ENCODE measurements at regions not wholly inside any gene's neighbourhood (a gene's known extent, or its start where the extent isn't known, plus 50 kb on each side); places are given as distances from the start of the nearest gene placed in this dataset.

GRCh38 chr4:31362756-31363155 lies 642.6 kb downstream of the PCDH7 start:
- no peak overlapping the region for H3K27ac ChIP-seq (ENCODE audit: low read depth, low read length)
- H3K4me3 ChIP-seq (ENCODE audit: low read depth, low read length), result no peak overlapping the region
- no peaks in the 10 kb centered on the region for H3K4me1 ChIP-seq (ENCODE audit: control insufficient read depth, insufficient read depth, low read length)
- no peak overlapping the region for H3K9ac ChIP-seq (ENCODE audit: low read length)
- no peaks in the 10 kb centered on the region for H3K9me3 ChIP-seq (ENCODE audit: control insufficient read depth, insufficient read depth, low read depth, low read length)
- no peaks in the 10 kb centered on the region for H3K36me3 ChIP-seq (ENCODE audit: control insufficient read depth, insufficient read depth, low read length)
- no peaks in the 10 kb centered on the region for H3K27me3 ChIP-seq (ENCODE audit: control insufficient read depth, insufficient read depth, low read length)

GRCh38 chr4:31365006-31365690 lies 645.0 kb downstream of the PCDH7 start:
- H3K36me3 ChIP-seq (ENCODE audit: control insufficient read depth, insufficient read depth, low read length), result no peaks in the 10 kb centered on the region
- H3K27me3 ChIP-seq (ENCODE audit: control insufficient read depth, insufficient read depth, low read length), result no peaks in the 10 kb centered on the region
- no peak overlapping the region for H3K4me3 ChIP-seq (ENCODE audit: low read depth, low read length)
- H3K9ac ChIP-seq (ENCODE audit: low read length), result no peak overlapping the region
- H3K27ac ChIP-seq (ENCODE audit: low read depth, low read length), result no peak overlapping the region
- H3K9me3 ChIP-seq (ENCODE audit: control insufficient read depth, insufficient read depth, low read depth, low read length), result no peaks in the 10 kb centered on the region
- H3K4me1 ChIP-seq (ENCODE audit: control insufficient read depth, insufficient read depth, low read length), result no peaks in the 10 kb centered on the region

- Histone ChIP-seq H3K36me3 (ENCODE audit: control insufficient read depth, insufficient read depth, low read length) (no peaks in the 10 kb centered on the region), H3K27me3 (ENCODE audit: control insufficient read depth, insufficient read depth, low read length) (no peaks in the 10 kb centered on the region), H3K27ac (ENCODE audit: low read depth, low read length) (no peak overlapping the region), H3K4me1 (ENCODE audit: control insufficient read depth, insufficient read depth, low read length) (no peaks in the 10 kb centered on the region), H3K4me3 (ENCODE audit: low read depth, low read length) (no peak overlapping the region), H3K9me3 (ENCODE audit: control insufficient read depth, insufficient read depth, low read depth, low read length) (no peaks in the 10 kb centered on the region), H3K9ac (ENCODE audit: low read length) (no peak overlapping the region)
Measured at GRCh38 chr4:31366041-31366440, 645.9 kb downstream of the PCDH7 start.

DNA sequence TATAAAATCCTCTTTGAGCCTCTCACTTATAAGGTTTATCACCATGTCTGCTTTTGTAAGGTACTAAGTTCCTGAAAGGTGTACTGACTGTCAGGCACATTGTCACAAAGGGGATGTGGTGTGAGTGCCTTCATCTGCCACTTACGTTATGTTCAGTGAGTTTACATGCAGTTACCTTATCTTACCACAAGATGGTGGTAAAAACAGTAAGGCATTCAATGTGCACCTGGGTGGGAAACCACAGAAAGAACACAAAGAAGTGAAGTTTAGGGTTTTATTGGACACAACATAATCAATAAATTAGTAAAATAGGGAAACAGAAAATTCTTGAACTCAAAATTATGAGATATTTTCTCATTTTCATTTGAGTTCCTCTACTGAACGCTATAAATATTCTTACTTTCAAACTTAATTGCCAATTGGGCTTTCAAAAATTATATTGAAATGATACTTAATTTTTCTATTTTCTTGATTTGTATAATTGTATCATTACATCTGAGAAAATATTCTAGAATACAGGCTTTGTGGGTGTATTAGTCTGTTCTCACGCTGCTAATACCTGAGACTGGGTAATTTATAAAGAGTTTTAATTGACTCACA lies 650.8 kb downstream of the PCDH7 start:
- H3K9ac ChIP-seq (ENCODE audit: low read length), result no peak overlapping the region
- H3K27ac ChIP-seq (ENCODE audit: low read depth, low read length), result no peak overlapping the region
- no peaks in the 10 kb centered on the region for H3K4me1 ChIP-seq (ENCODE audit: control insufficient read depth, insufficient read depth, low read length)
- no peaks in the 10 kb centered on the region for H3K36me3 ChIP-seq (ENCODE audit: control insufficient read depth, insufficient read depth, low read length)
- no peak overlapping the region for H3K4me3 ChIP-seq (ENCODE audit: low read depth, low read length)
- H3K27me3 ChIP-seq (ENCODE audit: control insufficient read depth, insufficient read depth, low read length), result no peaks in the 10 kb centered on the region
- peaks cover 5% of the 10 kb centered on the region; the same call in 1 of the 2 replicates for H3K9me3 ChIP-seq (ENCODE audit: control insufficient read depth, insufficient read depth, low read depth, low read length)

- Histone ChIP-seq H3K36me3 (ENCODE audit: control insufficient read depth, insufficient read depth, low read length) (no peaks in the 10 kb centered on the region), H3K4me3 (ENCODE audit: low read depth, low read length) (no peak overlapping the region), H3K9me3 (ENCODE audit: control insufficient read depth, insufficient read depth, low read depth, low read length) (peaks cover 5% of the 10 kb centered on the region; the same call in 1 of the 2 replicates), H3K9ac (ENCODE audit: low read length) (no peak overlapping the region), H3K4me1 (ENCODE audit: control insufficient read depth, insufficient read depth, low read length) (no peaks in the 10 kb centered on the region), H3K27ac (ENCODE audit: low read depth, low read length) (no peak overlapping the region), H3K27me3 (ENCODE audit: control insufficient read depth, insufficient read depth, low read length) (no peaks in the 10 kb centered on the region)
Measured at GRCh38 chr4:31374256-31374960, 654.2 kb downstream of the PCDH7 start.

GRCh38 chr4:31375936-31376335 lies 655.8 kb downstream of the PCDH7 start:
- Histone ChIP-seq H3K4me3 (ENCODE audit: low read depth, low read length) (no peak overlapping the region), H3K9me3 (ENCODE audit: control insufficient read depth, insufficient read depth, low read depth, low read length) (peaks cover 5% of the 10 kb centered on the region; the same call in 1 of the 2 replicates), H3K27ac (ENCODE audit: low read depth, low read length) (no peak overlapping the region), H3K27me3 (ENCODE audit: control insufficient read depth, insufficient read depth, low read length) (no peaks in the 10 kb centered on the region), H3K9ac (ENCODE audit: low read length) (no peak overlapping the region), H3K36me3 (ENCODE audit: control insufficient read depth, insufficient read depth, low read length) (no peaks in the 10 kb centered on the region), H3K4me1 (ENCODE audit: control insufficient read depth, insufficient read depth, low read length) (no peaks in the 10 kb centered on the region)

DNA sequence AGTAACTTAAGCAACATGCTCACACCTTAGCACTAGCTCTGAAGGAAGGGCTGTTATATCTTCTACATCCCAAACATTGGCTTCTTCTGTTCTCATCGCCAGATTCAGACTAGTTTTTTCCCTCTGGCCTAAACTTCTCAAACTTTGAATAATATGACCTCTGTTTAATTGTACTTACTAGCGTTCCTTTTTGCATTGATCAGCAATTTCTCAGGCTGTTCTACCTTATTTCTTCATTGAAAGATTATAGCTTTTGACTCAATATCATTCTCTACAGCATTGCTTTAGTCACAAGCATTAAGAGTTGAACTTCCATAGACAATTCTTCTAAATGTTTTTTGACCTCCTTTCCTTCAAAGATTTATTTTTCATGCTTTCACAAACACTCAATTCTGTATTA lies 659.2 kb downstream of the PCDH7 start:
- no peaks in the 10 kb centered on the region for H3K9me3 ChIP-seq (ENCODE audit: control insufficient read depth, insufficient read depth, low read depth, low read length)
- H3K4me1 ChIP-seq (ENCODE audit: control insufficient read depth, insufficient read depth, low read length), result no peaks in the 10 kb centered on the region
- no peaks in the 10 kb centered on the region for H3K36me3 ChIP-seq (ENCODE audit: control insufficient read depth, insufficient read depth, low read length)
- no peak overlapping the region for H3K9ac ChIP-seq (ENCODE audit: low read length)
- H3K27ac ChIP-seq (ENCODE audit: low read depth, low read length), result no peak overlapping the region
- no peak overlapping the region for H3K4me3 ChIP-seq (ENCODE audit: low read depth, low read length)
- H3K27me3 ChIP-seq (ENCODE audit: control insufficient read depth, insufficient read depth, low read length), result no peaks in the 10 kb centered on the region

- H3K27me3 ChIP-seq (ENCODE audit: control insufficient read depth, insufficient read depth, low read length), result no peaks in the 10 kb centered on the region
- no peaks in the 10 kb centered on the region for H3K36me3 ChIP-seq (ENCODE audit: control insufficient read depth, insufficient read depth, low read length)
- H3K4me3 ChIP-seq (ENCODE audit: low read depth, low read length), result no peak overlapping the region
- no peaks in the 10 kb centered on the region for H3K9me3 ChIP-seq (ENCODE audit: control insufficient read depth, insufficient read depth, low read depth, low read length)
- H3K4me1 ChIP-seq (ENCODE audit: control insufficient read depth, insufficient read depth, low read length), result no peaks in the 10 kb centered on the region
- H3K27ac ChIP-seq (ENCODE audit: low read depth, low read length), result no peak overlapping the region
- no peak overlapping the region for H3K9ac ChIP-seq (ENCODE audit: low read length)
Measured at GRCh38 chr4:31383767-31384166, 663.6 kb downstream of the PCDH7 start.

GRCh38 chr4:31390849-31391248 lies 670.7 kb downstream of the PCDH7 start:
- Histone ChIP-seq H3K27ac (ENCODE audit: low read depth, low read length) (no peak overlapping the region), H3K36me3 (ENCODE audit: control insufficient read depth, insufficient read depth, low read length) (no peaks in the 10 kb centered on the region), H3K4me3 (ENCODE audit: low read depth, low read length) (no peak overlapping the region)

GRCh38 chr4:31391976-31392375 lies 671.8 kb downstream of the PCDH7 start:
- H3K4me3 ChIP-seq (ENCODE audit: low read depth, low read length), result no peak overlapping the region
- H3K36me3 ChIP-seq (ENCODE audit: control insufficient read depth, insufficient read depth, low read length), result no peaks in the 10 kb centered on the region
- H3K9me3 ChIP-seq (ENCODE audit: control insufficient read depth, insufficient read depth, low read depth, low read length), result no peaks in the 10 kb centered on the region
- H3K27me3 ChIP-seq (ENCODE audit: control insufficient read depth, insufficient read depth, low read length), result no peaks in the 10 kb centered on the region
- no peak overlapping the region for H3K9ac ChIP-seq (ENCODE audit: low read length)
- H3K27ac ChIP-seq (ENCODE audit: low read depth, low read length), result no peak overlapping the region
- no peaks in the 10 kb centered on the region for H3K4me1 ChIP-seq (ENCODE audit: control insufficient read depth, insufficient read depth, low read length)

More at GRCh38 chr4:31390849-31391248, 670.7 kb downstream of the PCDH7 start:
- Histone ChIP-seq H3K9ac (ENCODE audit: low read length) (no peak overlapping the region), H3K27me3 (ENCODE audit: control insufficient read depth, insufficient read depth, low read length) (no peaks in the 10 kb centered on the region), H3K4me1 (ENCODE audit: control insufficient read depth, insufficient read depth, low read length) (no peaks in the 10 kb centered on the region), H3K9me3 (ENCODE audit: control insufficient read depth, insufficient read depth, low read depth, low read length) (no peaks in the 10 kb centered on the region)

DNA sequence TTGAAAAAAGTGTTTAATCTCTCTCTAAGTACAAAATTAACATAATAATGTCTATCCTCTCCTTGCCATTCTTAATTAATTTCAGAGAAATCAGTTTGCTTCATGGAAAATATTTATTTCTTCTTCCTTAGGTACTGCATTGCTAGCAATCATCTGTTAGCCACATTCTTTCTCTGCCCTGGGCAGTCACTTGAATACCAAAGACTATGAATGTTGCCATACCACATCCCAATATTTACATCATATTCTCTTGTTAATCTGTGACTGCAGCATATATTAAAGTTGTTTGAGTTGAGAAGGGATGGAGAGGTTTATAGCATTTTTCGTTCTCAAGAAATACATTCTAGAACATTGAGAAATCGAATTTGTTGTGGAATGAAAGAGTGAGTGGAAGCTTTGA lies 672.8 kb downstream of the PCDH7 start:
- no peaks in the 10 kb centered on the region for H3K36me3 ChIP-seq (ENCODE audit: control insufficient read depth, insufficient read depth, low read length)
- no peaks in the 10 kb centered on the region for H3K4me1 ChIP-seq (ENCODE audit: control insufficient read depth, insufficient read depth, low read length)
- no peak overlapping the region for H3K9ac ChIP-seq (ENCODE audit: low read length)
- H3K9me3 ChIP-seq (ENCODE audit: control insufficient read depth, insufficient read depth, low read depth, low read length), result no peaks in the 10 kb centered on the region
- H3K27me3 ChIP-seq (ENCODE audit: control insufficient read depth, insufficient read depth, low read length), result no peaks in the 10 kb centered on the region
- H3K27ac ChIP-seq (ENCODE audit: low read depth, low read length), result no peak overlapping the region
- H3K4me3 ChIP-seq (ENCODE audit: low read depth, low read length), result no peak overlapping the region
